Large intestine (tissue), 3 donors: ENCODE measurements at regions not wholly inside any gene's neighbourhood (a gene's known extent, or its start where the extent isn't known, plus 50 kb on each side); places are given as distances from the start of the nearest gene placed in this dataset.
A peak's percentile ranks its signal among the peaks of the same experiment; 100 is the strongest.
"Not testable (repeated sequence)": the region's sequence is repeated elsewhere in the genome, so short reads cannot be mapped to it uniquely, and the experiment has no call there.

ENCODE experiments used
- DNase-seq, 2 donors: peaks; one replicate each; pipeline versions ENCODE4 v3.0.0 to v3.0.0-alpha.2; 2013
- H3K27ac ChIP-seq: one replicate; pipeline ENCODE4 v1.5.1; 2013; ENCODE audit warnings: low read length
- H3K27me3 ChIP-seq: 2 replicates; pipeline ENCODE4 v1.6.1; 2013; ENCODE audit warnings: low read length; ENCODE audit not compliant: control insufficient read depth, insufficient read depth
- H3K36me3 ChIP-seq: 2 replicates; pipeline ENCODE4 v1.6.1; 2013; ENCODE audit warnings: low read length; ENCODE audit not compliant: control insufficient read depth, insufficient read depth
- H3K4me1 ChIP-seq: one replicate; pipeline ENCODE4 v1.6.1; 2013; ENCODE audit warnings: low read length; ENCODE audit not compliant: control insufficient read depth, insufficient read depth
- H3K4me3 ChIP-seq: one replicate; pipeline ENCODE4 v1.5.1; 2013; ENCODE audit warnings: low read length
- H3K9me3 ChIP-seq: one replicate; pipeline ENCODE4 v1.6.1; 2013; ENCODE audit warnings: mild to moderate bottlenecking, low read depth, low read length, moderate library complexity; ENCODE audit not compliant: control insufficient read depth
- WGBS: methylation state at CpG from one replicate; pipeline ENCODE4 v1.1.5; 2013; ENCODE audit warnings: low lambda C conversion rate; ENCODE audit not compliant: insufficient coverage; 5-methylcytosine and 5-hydroxymethylcytosine counted together

DNA sequence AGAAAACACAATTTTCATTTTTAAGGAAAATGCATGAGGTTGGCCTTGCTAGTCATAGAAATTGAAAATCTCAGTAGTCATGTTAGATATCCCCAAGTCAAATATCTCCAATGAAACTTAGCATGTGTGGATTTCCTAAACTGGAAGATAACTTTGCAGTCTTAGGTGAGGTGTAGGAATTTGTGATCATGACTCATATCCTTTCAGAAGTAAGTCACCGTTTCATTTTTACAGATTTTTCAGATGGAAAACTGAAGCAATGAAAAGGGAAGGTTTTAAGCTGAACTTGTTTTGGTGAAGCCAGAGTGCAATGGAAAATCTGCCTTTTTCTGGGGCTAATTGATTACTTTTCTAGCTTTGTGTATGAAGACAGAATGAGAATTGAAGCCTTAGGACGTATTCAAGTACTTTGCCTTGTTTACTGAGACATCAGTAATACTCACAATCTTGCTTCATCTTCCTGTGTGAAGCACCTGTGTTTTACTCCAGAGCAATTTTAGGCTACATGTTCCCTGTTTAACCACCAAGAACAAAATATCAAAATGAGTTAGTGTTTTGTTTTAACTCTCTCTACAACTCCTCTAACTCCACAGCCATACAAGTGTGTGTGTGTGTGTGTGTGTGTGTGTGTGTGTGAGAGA, 1662.8 kb upstream of the ADGRL3 start:
- Histone ChIP-seq H3K9me3 (no peaks in the 10 kb centered on the region), H3K36me3 (no peaks in the 10 kb centered on the region), H3K27me3 (no peaks in the 10 kb centered on the region), H3K27ac (no peak overlapping the region), H3K4me1 (no peaks in the 10 kb centered on the region), H3K4me3 (no peak overlapping the region)
- WGBS = 0% methylated on average over 1 of the region's 2 CpGs
- DNase-seq = no peak

DNA sequence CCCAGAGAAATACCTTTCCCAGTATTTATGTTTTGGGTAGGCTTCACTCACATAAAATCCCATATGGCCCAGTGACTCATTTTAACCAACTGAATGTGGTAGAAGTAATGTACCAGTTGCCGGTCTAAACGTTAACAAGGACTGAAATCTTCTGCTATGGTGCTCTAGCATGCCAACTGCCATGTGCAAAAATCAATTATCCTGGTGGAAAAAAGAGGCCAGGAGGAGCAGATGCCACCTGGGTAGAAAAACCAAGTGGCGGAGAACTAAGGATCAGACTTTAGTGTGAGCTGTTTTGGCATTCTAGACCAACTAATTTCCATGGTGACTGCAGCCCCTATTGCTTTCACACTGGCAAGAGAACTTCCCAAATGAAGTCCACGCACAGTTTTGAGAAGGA, 1660.7 kb upstream of the ADGRL3 start:
- DNase-seq = no peak
- Histone ChIP-seq H3K4me3 (no peak overlapping the region), H3K27ac (no peak overlapping the region), H3K36me3 (no peaks in the 10 kb centered on the region), H3K27me3 (no peaks in the 10 kb centered on the region), H3K9me3 (no peaks in the 10 kb centered on the region), H3K4me1 (no peaks in the 10 kb centered on the region)
- no CpG with 5 or more reads among the region's 4 CpGs for WGBS

DNA sequence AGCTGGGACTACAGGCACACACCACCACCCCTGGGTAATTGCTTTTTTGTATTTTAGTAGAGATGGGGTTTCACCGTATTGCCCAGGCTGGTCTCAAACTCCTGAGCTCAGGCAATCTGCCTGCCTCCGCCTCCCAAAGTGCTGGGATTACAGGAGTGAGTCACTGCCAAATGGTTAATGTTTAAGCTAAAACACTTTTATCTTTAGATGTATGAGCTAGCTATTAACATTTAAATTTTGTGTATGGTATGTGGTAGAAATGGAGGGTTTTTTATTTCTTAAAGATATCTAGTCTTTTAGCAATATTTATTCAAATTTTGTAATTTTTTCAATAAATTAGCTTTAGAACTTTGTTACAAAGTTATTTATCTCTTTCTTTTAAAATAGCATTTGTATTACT, 1659.8 kb upstream of the ADGRL3 start:
- H3K27ac ChIP-seq = no peak overlapping the region
- WGBS = no CpG with 5 or more reads among the region's 2 CpGs
- no peaks in the 10 kb centered on the region for H3K36me3 ChIP-seq
- H3K4me1 ChIP-seq = no peaks in the 10 kb centered on the region
- DNase-seq = peak in 1 of 2 donors; percentile 7
- H3K9me3 ChIP-seq = no peaks in the 10 kb centered on the region
- H3K4me3 ChIP-seq = no peak overlapping the region
- H3K27me3 ChIP-seq = no peaks in the 10 kb centered on the region

DNA sequence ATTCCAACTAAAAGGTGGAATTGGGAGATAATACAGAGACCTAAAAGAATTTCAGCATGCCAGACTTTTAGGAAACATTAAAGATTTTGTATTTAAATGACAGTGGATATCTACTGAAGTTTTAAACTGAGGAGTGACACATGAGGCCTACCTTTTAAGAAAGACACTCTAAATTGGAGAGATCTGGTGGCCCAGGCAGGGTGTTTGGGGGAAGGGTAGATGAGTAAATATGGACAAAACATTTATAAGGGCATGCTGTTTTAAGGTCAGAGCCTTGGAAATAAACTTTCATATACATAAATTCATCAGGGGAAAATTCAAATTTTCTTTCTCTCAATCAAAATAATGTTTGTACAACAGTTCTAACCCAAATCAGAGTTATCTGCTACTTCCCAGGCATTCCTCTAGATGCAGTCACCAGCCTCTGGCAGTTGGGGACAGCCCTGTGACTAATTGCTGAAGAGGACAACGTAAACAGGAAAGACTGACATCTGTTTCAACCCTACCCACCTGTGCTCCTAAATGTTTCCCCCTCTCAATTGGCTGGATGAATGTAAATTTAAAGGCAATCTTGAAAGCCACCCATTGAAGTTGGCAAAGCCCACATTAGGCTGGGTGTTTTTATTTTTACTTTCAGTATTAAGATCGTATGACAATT, 1646.9 kb upstream of the ADGRL3 start:
- Histone ChIP-seq H3K4me1 (no peaks in the 10 kb centered on the region), H3K27me3 (no peaks in the 10 kb centered on the region), H3K36me3 (no peaks in the 10 kb centered on the region), H3K4me3 (no peak overlapping the region), H3K27ac (no peak overlapping the region), H3K9me3 (no peaks in the 10 kb centered on the region)
- peak in 1 of 2 donors; percentile 2 for DNase-seq
- WGBS = 78% methylated on average over 1 of the region's 2 CpGs

DNA sequence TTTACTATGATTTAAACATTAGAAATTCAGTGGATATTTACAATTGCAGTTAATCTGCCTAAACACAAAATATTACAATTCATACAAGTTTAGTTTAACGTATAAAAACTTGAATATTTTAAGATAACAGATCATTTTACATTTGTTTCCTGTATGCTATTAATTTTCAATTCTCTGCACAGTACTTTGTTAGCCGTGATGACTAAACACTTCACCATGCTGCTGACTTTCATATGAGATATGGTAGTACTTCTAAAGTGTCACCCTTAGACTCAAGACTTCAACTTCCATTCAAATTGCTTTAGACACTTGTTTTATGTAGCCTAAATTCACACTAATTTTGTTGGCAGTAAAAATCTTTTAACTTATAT, 1646.4 kb upstream of the ADGRL3 start:
- Histone ChIP-seq H3K4me1 (no peaks in the 10 kb centered on the region), H3K4me3 (no peak overlapping the region), H3K27me3 (no peaks in the 10 kb centered on the region), H3K9me3 (no peaks in the 10 kb centered on the region), H3K27ac (no peak overlapping the region), H3K36me3 (no peaks in the 10 kb centered on the region)
- no peak for DNase-seq
- 94% methylated on average over 2 of the region's 2 CpGs for WGBS

DNA sequence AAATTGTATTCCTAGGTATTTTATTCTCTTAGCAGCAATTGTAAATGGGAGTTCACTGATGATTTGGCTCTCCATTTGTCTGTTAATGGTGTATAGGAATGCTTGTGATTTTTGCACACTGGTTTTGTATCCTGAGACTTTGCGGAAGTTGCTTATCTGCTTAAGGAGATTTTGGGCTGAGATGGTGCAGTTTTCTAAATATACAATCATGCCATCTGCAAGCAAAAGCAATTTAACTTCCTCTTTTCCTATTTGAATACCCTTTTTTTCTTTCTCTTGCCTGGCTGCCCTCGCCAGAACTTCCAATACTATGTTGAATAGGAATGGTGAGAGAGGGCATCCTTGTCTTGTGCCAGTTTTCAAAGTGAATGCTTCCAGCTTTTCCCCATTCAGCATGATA, 1643.9 kb upstream of the ADGRL3 start:
- not testable (repeated sequence) for DNase-seq, H3K4me1 ChIP-seq, H3K36me3 ChIP-seq, H3K27me3 ChIP-seq, H3K4me3 ChIP-seq, H3K9me3 ChIP-seq, H3K27ac ChIP-seq
- no CpG with 5 or more reads among the region's 2 CpGs for WGBS

DNA sequence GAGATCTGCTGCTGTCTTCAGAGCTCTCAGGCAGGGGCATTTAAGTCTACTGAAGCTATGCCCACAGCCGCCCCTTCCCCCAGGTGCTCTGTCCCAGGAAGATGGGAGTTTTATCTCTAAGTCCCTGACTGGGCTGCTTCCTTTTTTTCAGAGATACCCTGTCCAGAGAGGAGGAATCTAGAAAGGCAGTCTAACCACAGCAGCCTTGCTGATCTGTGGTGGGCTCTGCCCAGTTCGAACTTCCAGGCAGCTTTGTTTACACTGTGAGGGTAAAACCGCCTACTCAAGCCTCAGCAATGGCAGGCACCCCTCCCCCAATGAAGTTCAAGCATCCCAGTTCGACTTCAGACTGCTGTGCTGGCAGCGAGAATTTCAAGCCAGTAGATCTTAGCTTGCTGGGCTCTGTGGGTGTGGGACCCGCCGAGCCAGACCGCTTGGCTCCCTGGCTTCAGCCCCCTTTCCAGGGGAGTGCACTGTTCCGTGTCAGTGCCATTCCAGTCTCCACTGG, 1639.9 kb upstream of the ADGRL3 start:
- peak in 1 of 2 donors; percentile 2 for DNase-seq
- not testable (repeated sequence) for H3K9me3 ChIP-seq, H3K36me3 ChIP-seq, H3K4me1 ChIP-seq, H3K4me3 ChIP-seq, H3K27ac ChIP-seq, H3K27me3 ChIP-seq
- WGBS = no CpG with 5 or more reads among the region's 9 CpGs

DNA sequence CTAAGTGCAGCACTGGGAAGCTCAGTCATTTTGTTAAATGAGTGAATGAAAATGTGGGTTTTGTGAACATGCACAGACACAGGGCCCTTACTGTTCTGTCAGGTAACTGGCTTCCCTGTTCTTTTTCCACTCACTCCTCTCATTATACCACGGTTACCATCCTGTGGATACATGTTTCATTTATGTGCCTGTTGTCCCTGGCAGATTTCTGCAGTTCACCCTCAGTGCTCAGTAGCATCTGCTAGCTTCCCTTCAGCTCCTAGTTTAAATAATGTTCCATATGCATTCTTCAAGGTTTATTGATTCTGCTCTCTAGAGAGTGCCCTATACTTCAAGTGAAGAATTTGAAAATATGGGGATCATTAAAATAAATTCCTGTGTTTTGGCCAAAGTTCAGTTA, 1634.3 kb upstream of the ADGRL3 start:
- Histone ChIP-seq H3K4me1 (no peaks in the 10 kb centered on the region), H3K27me3 (no peaks in the 10 kb centered on the region), H3K27ac (no peak overlapping the region), H3K36me3 (no peaks in the 10 kb centered on the region), H3K9me3 (no peaks in the 10 kb centered on the region), H3K4me3 (no peak overlapping the region)
- no CpG with 5 or more reads among the region's 1 CpG for WGBS
- DNase-seq = no peak

DNA sequence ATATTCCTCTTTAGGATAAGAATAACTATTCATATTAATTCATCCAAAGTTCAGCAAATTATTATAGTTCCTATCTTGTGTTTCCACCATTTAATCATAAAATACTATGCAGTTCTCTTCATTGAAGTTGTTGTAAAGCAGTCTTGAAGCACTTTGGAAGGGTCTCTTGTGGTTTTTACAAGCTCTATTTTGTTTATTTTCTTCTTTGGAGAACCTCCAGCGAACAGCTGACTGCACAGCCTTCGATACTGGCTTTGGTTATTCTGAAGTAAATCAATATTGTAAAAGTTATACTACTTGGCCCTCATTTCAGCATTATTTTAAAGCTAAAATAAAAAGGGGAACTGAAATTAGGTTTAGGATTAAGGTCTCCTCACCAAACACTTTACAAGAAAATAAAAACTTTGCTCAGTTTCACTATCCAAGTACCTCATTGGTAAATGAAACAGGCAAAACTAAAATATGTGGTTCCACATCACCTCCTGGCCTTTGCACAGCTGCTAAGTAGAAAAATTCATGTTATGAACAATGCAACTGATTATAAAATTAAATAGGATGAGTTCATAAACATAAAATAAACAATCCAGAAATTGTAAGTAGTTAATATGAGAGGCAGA, 1629.2 kb upstream of the ADGRL3 start:
- Histone ChIP-seq H3K27me3 (no peaks in the 10 kb centered on the region), H3K4me1 (no peaks in the 10 kb centered on the region), H3K27ac (no peak overlapping the region), H3K36me3 (no peaks in the 10 kb centered on the region), H3K4me3 (no peak overlapping the region), H3K9me3 (no peaks in the 10 kb centered on the region)
- WGBS = 22% methylated on average over 2 of the region's 2 CpGs
- no peak for DNase-seq

DNA sequence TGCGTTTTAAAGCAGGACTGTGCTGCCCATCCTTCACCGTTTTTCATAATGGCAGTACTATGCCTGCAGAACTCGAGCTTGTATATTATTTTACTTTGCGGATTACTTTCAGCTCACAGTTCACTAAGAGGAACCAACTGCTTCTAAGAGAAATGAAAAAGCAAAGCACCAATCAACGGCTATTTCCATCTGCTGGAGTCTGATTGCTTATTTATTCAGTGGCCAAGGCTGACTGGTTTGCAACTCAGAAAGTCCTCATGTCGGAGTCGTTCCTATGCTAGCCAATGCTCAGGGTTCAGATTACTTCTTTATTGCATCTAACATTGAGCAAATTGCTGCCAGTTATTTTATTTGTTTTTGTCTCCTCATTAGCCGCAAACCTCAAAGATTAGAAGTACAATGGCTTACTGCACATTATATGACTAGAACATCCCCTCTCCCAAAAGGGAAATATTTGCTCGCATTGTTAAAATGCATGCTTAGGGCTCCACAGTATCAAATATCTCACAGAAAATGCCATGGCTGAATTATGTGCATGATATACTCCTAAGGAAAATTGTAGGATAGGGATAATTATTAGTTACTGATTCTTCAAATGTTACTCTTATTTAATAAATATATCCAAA, 1628.2 kb upstream of the ADGRL3 start:
- Histone ChIP-seq H3K9me3 (no peaks in the 10 kb centered on the region), H3K27ac (no peak overlapping the region), H3K4me1 (no peaks in the 10 kb centered on the region), H3K27me3 (no peaks in the 10 kb centered on the region), H3K4me3 (no peak overlapping the region), H3K36me3 (no peaks in the 10 kb centered on the region)
- no peak for DNase-seq
- WGBS = 80% methylated on average over 1 of the region's 9 CpGs
